Neuronal stem cell (in vitro differentiated cells): ENCODE measurements at regions not wholly inside any gene's neighbourhood (a gene's known extent, or its start where the extent isn't known, plus 50 kb on each side); places are given as distances from the start of the nearest gene placed in this dataset.

Experiments used
- DNase-seq: peaks from one replicate; pipeline ENCODE4 v3.0.0-alpha.2; 2013; ENCODE audit warnings: low spot score
- H2AFZ ChIP-seq: one replicate; pipeline ENCODE4 v1.6.1; 2013; ENCODE audit warnings: mild to moderate bottlenecking, low read length, inconsistent platforms
- H2AK5ac ChIP-seq: 2 replicates; pipeline ENCODE4 v1.6.1; 2013; ENCODE audit warnings: low read depth, mild to moderate bottlenecking, inconsistent platforms, low read length, moderate library complexity, mixed read lengths
- H2BK120ac ChIP-seq: 2 replicates; pipeline ENCODE4 v1.6.1; 2013; ENCODE audit warnings: low read depth, mild to moderate bottlenecking, inconsistent platforms, low read length, moderate library complexity, mixed read lengths
- H2BK12ac ChIP-seq: one replicate; pipeline ENCODE4 v1.6.1; 2013; ENCODE audit warnings: low read length, inconsistent platforms
- H2BK15ac ChIP-seq: 2 replicates; pipeline ENCODE4 v1.6.1; 2013; ENCODE audit warnings: mild to moderate bottlenecking, low read length, inconsistent platforms, mixed read lengths
- H2BK5ac ChIP-seq: one replicate; pipeline ENCODE4 v1.6.1; 2013; ENCODE audit warnings: inconsistent platforms, mild to moderate bottlenecking, low read length, moderate library complexity
- H3K14ac ChIP-seq: one replicate; pipeline ENCODE4 v1.6.1; 2013; ENCODE audit warnings: low read length, inconsistent platforms
- H3K18ac ChIP-seq: 2 replicates; pipeline ENCODE4 v1.6.1; 2013; ENCODE audit warnings: low read length, inconsistent platforms
- H3K23ac ChIP-seq: 2 replicates; pipeline ENCODE4 v1.6.1; 2013; ENCODE audit warnings: low read depth, mild to moderate bottlenecking, mixed read lengths, low read length, inconsistent platforms; ENCODE audit not compliant: poor library complexity
- H3K27ac ChIP-seq: replicated peaks from 3 replicates; pipeline ENCODE4 v1.5.1; 2013; ENCODE audit warnings: low read length, inconsistent platforms
- H3K27me3 ChIP-seq, 3 experiments: 2 replicates each; pipeline ENCODE4 v1.6.1; 2013; ENCODE audit warnings: low read length in 3 of 3, mild to moderate bottlenecking in 2 of 3, inconsistent platforms in 1 of 3, low read depth in 1 of 3, mixed read lengths in 1 of 3, moderate library complexity in 1 of 3; ENCODE audit not compliant: control insufficient read depth in 3 of 3, insufficient read depth in 3 of 3
- H3K36me3 ChIP-seq, 2 donors: replicated peaks in 1 of 2; 2 replicates each; pipeline ENCODE4 v1.6.1; 2013; ENCODE audit warnings: low read length in 2 of 2; ENCODE audit not compliant: control insufficient read depth in 2 of 2, insufficient read depth in 2 of 2
- H3K4ac ChIP-seq: 2 replicates; pipeline ENCODE4 v1.6.1; 2013; ENCODE audit warnings: inconsistent platforms, mild to moderate bottlenecking, low read length, moderate library complexity
- H3K4me1 ChIP-seq, 2 donors: 1 replicate in 1 of 2; 2 replicates in 1 of 2; pipeline ENCODE4 v1.6.1; 2013; ENCODE audit warnings: low read length in 2 of 2, low read depth in 1 of 2; ENCODE audit not compliant: control insufficient read depth in 2 of 2, insufficient read depth in 1 of 2
- H3K4me2 ChIP-seq: one replicate; pipeline ENCODE4 v1.6.1; 2013; ENCODE audit warnings: mild to moderate bottlenecking, low read length, inconsistent platforms; ENCODE audit not compliant: insufficient read depth, poor library complexity, severe bottlenecking
- H3K4me3 ChIP-seq, 2 donors: 2 replicates each; pipeline ENCODE4 v1.5.1; 2013; ENCODE audit warnings: low read length in 2 of 2, mild to moderate bottlenecking in 2 of 2, inconsistent platforms in 1 of 2, moderate library complexity in 1 of 2
- H3K79me1 ChIP-seq: one replicate; pipeline ENCODE4 v1.6.1; 2013; ENCODE audit warnings: low read depth, mild to moderate bottlenecking, inconsistent platforms, low read length, moderate library complexity
- H3K9ac ChIP-seq: one replicate; pipeline ENCODE4 v1.6.1; 2013; ENCODE audit warnings: mild to moderate bottlenecking, low read depth, low read length, inconsistent platforms; ENCODE audit not compliant: poor library complexity
- H3K9me3 ChIP-seq, 2 donors: replicated peaks in 1 of 2; 2 replicates each; pipeline versions ENCODE3 to v1.6.1; 2013; ENCODE audit warnings: low read length in 2 of 2, mild to moderate bottlenecking in 2 of 2, inconsistent platforms in 1 of 2, low read depth in 1 of 2, mixed read lengths in 1 of 2, moderate library complexity in 1 of 2; ENCODE audit not compliant: control insufficient read depth in 2 of 2, insufficient read depth in 1 of 2
- H4K8ac ChIP-seq: one replicate; pipeline ENCODE4 v1.6.1; 2013; ENCODE audit warnings: low read depth, mild to moderate bottlenecking, inconsistent platforms, low read length, moderate library complexity
- H4K91ac ChIP-seq: one replicate; pipeline ENCODE4 v1.6.1; 2013; ENCODE audit warnings: low read length, low read depth, mild to moderate bottlenecking, inconsistent platforms; ENCODE audit not compliant: poor library complexity
- WGBS, 2 donors: extraction: QIAGEN DNeasy Blood & Tissue Kit; methylation state at CpG; one replicate each; pipeline ENCODE4 v1.1.7; 2013; ENCODE audit warnings: missing lambda C conversion rate in 2 of 2, mixed read lengths in 1 of 2; ENCODE audit not compliant: insufficient read length in 2 of 2, insufficient replicate concordance in 1 of 2; ENCODE audit errors: extremely low coverage in 2 of 2; 5-methylcytosine and 5-hydroxymethylcytosine counted together

GRCh38 chr16:85522842-85523601, 90.1 kb upstream of the GSE1 start:
- peak overlapping the region; percentile 49 for H3K23ac ChIP-seq
- no peak overlapping the region for H4K8ac ChIP-seq
- H3K27me3 ChIP-seq: peaks cover 0 to 23% (median 6%) of the 10 kb centered on the region in 3 experiments
- H2AFZ ChIP-seq: peak overlapping the region; percentile 25
- peaks cover 25 to 51% of the 10 kb centered on the region in 2 donors for H3K4me1 ChIP-seq
- H3K14ac ChIP-seq: peak overlapping the region; percentile 91
- peak overlapping the region; percentile 7 for H4K91ac ChIP-seq
- peak overlapping the region; percentile 6 for H3K27ac ChIP-seq
- no peak overlapping the region for H2BK5ac ChIP-seq
- H3K4ac ChIP-seq: peak overlapping the region; percentile 4
- H2BK120ac ChIP-seq: no peak overlapping the region
- H2BK12ac ChIP-seq: peak overlapping the region; percentile 79
- no peak for DNase-seq
- no CpG with 5 or more reads among the region's 13 CpGs for WGBS, 2 donors
- H2AK5ac ChIP-seq: peak overlapping the region; percentile 90
- peak overlapping the region; percentile 83 for H3K9ac ChIP-seq
- peaks cover 4% of the 10 kb centered on the region for H3K79me1 ChIP-seq
- no peak overlapping the region for H3K4me2 ChIP-seq
- peak overlapping the region; percentile 51 for H2BK15ac ChIP-seq
- peak overlapping the region in 1 of 2 donors; percentile 56 for H3K4me3 ChIP-seq
- H3K18ac ChIP-seq: peak overlapping the region; percentile 84
- no peaks in the 10 kb centered on the region for H3K36me3 ChIP-seq
- peaks cover 0 to 8% of the 10 kb centered on the region in 2 donors for H3K9me3 ChIP-seq

GRCh38 chr16:85523602-85524364, 89.3 kb upstream of the GSE1 start:
- peak overlapping the region; percentile 49 for H3K23ac ChIP-seq
- no peak overlapping the region for H3K4me2 ChIP-seq
- H4K91ac ChIP-seq: no peak overlapping the region
- H3K4me1 ChIP-seq: peaks cover 26 to 55% of the 10 kb centered on the region in 2 donors
- no peak overlapping the region for H2BK5ac ChIP-seq
- H4K8ac ChIP-seq: no peak overlapping the region
- no CpG with 5 or more reads among the region's 22 CpGs for WGBS, 2 donors
- peaks cover 0 to 8% of the 10 kb centered on the region in 2 donors for H3K9me3 ChIP-seq
- no peak overlapping the region for H3K27ac ChIP-seq
- H2BK15ac ChIP-seq: peak overlapping the region; percentile 87
- H3K14ac ChIP-seq: peak overlapping the region; percentile 95
- no peak overlapping the region for H2BK12ac ChIP-seq
- peak overlapping the region; percentile 50 for H3K9ac ChIP-seq
- peaks cover 4% of the 10 kb centered on the region for H3K79me1 ChIP-seq
- peak overlapping the region; percentile 84 for H3K18ac ChIP-seq
- peak overlapping the region; percentile 8 for H3K4ac ChIP-seq
- no peak for DNase-seq
- no peaks in the 10 kb centered on the region for H3K36me3 ChIP-seq
- peaks cover 0 to 23% (median 6%) of the 10 kb centered on the region in 3 experiments for H3K27me3 ChIP-seq
- H3K4me3 ChIP-seq: no peak overlapping the region
- H2BK120ac ChIP-seq: no peak overlapping the region
- peak overlapping the region; percentile 25 for H2AFZ ChIP-seq
- peak overlapping the region; percentile 90 for H2AK5ac ChIP-seq

- no CpG with 5 or more reads among the region's 8 CpGs for WGBS, 2 donors
- H3K9me3 ChIP-seq: peaks cover 0 to 8% of the 10 kb centered on the region in 2 donors
Observed at GRCh38 chr16:85524365-85524629, 88.8 kb upstream of the GSE1 start.

More at GRCh38 chr16:85524365-85524629, 88.8 kb upstream of the GSE1 start:
- Histone ChIP-seq H3K4me2 (no peak overlapping the region), H2AK5ac (peak overlapping the region; percentile 90), H2BK5ac (no peak overlapping the region), H3K79me1 (peaks cover 4% of the 10 kb centered on the region), H4K91ac (no peak overlapping the region), H2AFZ (no peak overlapping the region), H2BK120ac (no peak overlapping the region), H3K27me3 (peaks cover 0 to 23% (median 6%) of the 10 kb centered on the region in 3 experiments), H3K9ac (no peak overlapping the region), H2BK12ac (no peak overlapping the region), H3K36me3 (no peaks in the 10 kb centered on the region), H3K4me1 (peaks cover 26 to 55% of the 10 kb centered on the region in 2 donors), H3K23ac (peak overlapping the region; percentile 26), H3K27ac (no peak overlapping the region), H4K8ac (no peak overlapping the region), H3K14ac (peak overlapping the region; percentile 95), H3K4me3 (no peak overlapping the region), H2BK15ac (peak overlapping the region; percentile 87), H3K4ac (no peak overlapping the region), H3K18ac (peak overlapping the region; percentile 84)
- DNase-seq: no peak
